Esophagus squamous epithelium (tissue), 4 donors: ENCODE measurements at regions not wholly inside any gene's neighbourhood (a gene's known extent, or its start where the extent isn't known, plus 50 kb on each side); places are given as distances from the start of the nearest gene placed in this dataset.

Source experiments
- POLR2A ChIP-seq, 4 donors: fragments of 450-650 bp; IDR thresholded peaks; one replicate each; pipeline ENCODE4 v1.6.1; 2017; ENCODE audit warnings: antibody characterized with exemption in 4 of 4, mild to moderate bottlenecking in 4 of 4, moderate library complexity in 3 of 4
- TF ChIP-seq, protein P1 (sequence below), 6 experiments: fragments of 450-650 bp in 4 of 6; fragments of 200-600 bp in 2 of 6; sonication (generic) in 2 of 6; IDR thresholded peaks; one replicate each; pipeline ENCODE4 v1.5.1; 2016 to 2019; ENCODE audit warnings: antibody characterized with exemption in 6 of 6, mild to moderate bottlenecking in 4 of 6, moderate library complexity in 4 of 6

DNA sequence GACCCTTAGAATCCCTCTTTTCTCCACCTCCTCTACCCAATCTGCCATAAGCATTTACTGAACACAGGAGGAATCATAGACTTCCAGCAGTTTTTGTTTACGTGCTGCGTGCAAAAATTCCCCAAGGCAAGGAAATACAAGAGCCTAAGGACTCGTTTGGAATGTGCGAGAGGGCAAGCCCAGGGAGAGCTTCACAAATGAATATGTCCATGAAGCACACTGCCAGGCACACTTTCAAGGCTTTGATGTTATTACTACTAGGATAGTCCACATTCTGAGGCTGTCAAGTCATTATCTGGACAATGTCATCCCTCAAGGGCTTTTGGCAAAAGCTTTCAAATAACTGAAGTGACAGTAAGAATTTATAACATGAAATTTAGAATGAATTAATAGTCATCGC lies 214.7 kb upstream of the TBX20 start:
- TF ChIP-seq, protein P1, sequence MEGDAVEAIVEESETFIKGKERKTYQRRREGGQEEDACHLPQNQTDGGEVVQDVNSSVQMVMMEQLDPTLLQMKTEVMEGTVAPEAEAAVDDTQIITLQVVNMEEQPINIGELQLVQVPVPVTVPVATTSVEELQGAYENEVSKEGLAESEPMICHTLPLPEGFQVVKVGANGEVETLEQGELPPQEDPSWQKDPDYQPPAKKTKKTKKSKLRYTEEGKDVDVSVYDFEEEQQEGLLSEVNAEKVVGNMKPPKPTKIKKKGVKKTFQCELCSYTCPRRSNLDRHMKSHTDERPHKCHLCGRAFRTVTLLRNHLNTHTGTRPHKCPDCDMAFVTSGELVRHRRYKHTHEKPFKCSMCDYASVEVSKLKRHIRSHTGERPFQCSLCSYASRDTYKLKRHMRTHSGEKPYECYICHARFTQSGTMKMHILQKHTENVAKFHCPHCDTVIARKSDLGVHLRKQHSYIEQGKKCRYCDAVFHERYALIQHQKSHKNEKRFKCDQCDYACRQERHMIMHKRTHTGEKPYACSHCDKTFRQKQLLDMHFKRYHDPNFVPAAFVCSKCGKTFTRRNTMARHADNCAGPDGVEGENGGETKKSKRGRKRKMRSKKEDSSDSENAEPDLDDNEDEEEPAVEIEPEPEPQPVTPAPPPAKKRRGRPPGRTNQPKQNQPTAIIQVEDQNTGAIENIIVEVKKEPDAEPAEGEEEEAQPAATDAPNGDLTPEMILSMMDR (IDR thresholded peaks at IDR 0.05): no peak
- no peak for TF ChIP-seq POLR2A (IDR thresholded peaks at IDR 0.05)
